HL-60 (cell line): ENCODE measurements at regions not wholly inside any gene's neighbourhood (a gene's known extent, or its start where the extent isn't known, plus 50 kb on each side); places are given as distances from the start of the nearest gene placed in this dataset.

Experiments used
- GABPA ChIP-seq: IDR thresholded peaks from 2 replicates; pipeline ENCODE4 v1.6.1; 2012; ENCODE audit warnings: low read depth
- POLR2AphosphoS5 ChIP-seq: IDR thresholded peaks from 2 replicates; pipeline ENCODE4 v1.6.1; 2012; ENCODE audit warnings: low read depth
- TF ChIP-seq, protein P1 (sequence below): IDR thresholded peaks from one replicate; pipeline ENCODE4 v1.5.1; 2011; ENCODE audit warnings: low read length, control low read depth, inconsistent platforms; ENCODE audit not compliant: insufficient read depth
- TF ChIP-seq, protein P2 (sequence below): IDR thresholded peaks from 2 replicates; pipeline ENCODE4 v1.6.1; 2012; ENCODE audit warnings: low read depth; ENCODE audit not compliant: insufficient replicate concordance

DNA sequence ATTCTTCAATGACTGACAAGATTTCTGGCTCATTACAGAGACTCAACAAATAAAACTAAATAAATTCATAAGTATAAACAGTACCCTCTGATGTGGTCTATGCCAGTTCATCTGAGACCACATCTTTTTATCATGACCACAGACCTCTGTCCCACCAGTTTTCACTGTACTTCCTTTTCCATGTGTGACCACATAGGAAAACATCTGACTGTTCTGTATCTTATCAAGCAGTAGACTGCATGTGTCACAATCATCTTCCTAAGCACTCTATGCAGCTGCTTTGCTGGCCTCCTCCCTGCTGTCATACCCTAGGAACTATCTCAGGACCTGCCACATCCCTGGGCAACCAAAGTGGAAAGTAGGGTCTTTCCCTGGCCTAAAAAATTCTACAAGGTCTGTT is 205.0 kb upstream of the ZNF462 start:
- TF ChIP-seq, protein P1, sequence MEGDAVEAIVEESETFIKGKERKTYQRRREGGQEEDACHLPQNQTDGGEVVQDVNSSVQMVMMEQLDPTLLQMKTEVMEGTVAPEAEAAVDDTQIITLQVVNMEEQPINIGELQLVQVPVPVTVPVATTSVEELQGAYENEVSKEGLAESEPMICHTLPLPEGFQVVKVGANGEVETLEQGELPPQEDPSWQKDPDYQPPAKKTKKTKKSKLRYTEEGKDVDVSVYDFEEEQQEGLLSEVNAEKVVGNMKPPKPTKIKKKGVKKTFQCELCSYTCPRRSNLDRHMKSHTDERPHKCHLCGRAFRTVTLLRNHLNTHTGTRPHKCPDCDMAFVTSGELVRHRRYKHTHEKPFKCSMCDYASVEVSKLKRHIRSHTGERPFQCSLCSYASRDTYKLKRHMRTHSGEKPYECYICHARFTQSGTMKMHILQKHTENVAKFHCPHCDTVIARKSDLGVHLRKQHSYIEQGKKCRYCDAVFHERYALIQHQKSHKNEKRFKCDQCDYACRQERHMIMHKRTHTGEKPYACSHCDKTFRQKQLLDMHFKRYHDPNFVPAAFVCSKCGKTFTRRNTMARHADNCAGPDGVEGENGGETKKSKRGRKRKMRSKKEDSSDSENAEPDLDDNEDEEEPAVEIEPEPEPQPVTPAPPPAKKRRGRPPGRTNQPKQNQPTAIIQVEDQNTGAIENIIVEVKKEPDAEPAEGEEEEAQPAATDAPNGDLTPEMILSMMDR: no peak
- TF ChIP-seq GABPA (no peak), POLR2AphosphoS5 (no peak)
- TF ChIP-seq, protein P2, sequence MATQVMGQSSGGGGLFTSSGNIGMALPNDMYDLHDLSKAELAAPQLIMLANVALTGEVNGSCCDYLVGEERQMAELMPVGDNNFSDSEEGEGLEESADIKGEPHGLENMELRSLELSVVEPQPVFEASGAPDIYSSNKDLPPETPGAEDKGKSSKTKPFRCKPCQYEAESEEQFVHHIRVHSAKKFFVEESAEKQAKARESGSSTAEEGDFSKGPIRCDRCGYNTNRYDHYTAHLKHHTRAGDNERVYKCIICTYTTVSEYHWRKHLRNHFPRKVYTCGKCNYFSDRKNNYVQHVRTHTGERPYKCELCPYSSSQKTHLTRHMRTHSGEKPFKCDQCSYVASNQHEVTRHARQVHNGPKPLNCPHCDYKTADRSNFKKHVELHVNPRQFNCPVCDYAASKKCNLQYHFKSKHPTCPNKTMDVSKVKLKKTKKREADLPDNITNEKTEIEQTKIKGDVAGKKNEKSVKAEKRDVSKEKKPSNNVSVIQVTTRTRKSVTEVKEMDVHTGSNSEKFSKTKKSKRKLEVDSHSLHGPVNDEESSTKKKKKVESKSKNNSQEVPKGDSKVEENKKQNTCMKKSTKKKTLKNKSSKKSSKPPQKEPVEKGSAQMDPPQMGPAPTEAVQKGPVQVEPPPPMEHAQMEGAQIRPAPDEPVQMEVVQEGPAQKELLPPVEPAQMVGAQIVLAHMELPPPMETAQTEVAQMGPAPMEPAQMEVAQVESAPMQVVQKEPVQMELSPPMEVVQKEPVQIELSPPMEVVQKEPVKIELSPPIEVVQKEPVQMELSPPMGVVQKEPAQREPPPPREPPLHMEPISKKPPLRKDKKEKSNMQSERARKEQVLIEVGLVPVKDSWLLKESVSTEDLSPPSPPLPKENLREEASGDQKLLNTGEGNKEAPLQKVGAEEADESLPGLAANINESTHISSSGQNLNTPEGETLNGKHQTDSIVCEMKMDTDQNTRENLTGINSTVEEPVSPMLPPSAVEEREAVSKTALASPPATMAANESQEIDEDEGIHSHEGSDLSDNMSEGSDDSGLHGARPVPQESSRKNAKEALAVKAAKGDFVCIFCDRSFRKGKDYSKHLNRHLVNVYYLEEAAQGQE: no peak
